GM19328 (cell line): ENCODE measurements at regions not wholly inside any gene's neighbourhood (a gene's known extent, or its start where the extent isn't known, plus 50 kb on each side); places are given as distances from the start of the nearest gene placed in this dataset.

Source experiments
- ATAC-seq: cut with Tn5 transposase; IDR thresholded peaks from one replicate; pipeline ENCODE4 v1.9.1; 2021; ENCODE audit warnings: mild to moderate bottlenecking, moderate library complexity; ENCODE audit not compliant: unreplicated experiment

GRCh38 chr22:47672526-47672925 is 910.1 kb downstream of the TBC1D22A start:
- no peak for ATAC-seq

- ATAC-seq: no peak
Measured at GRCh38 chr22:47665151-47665550, 902.7 kb downstream of the TBC1D22A start.

GRCh38 chr22:47663615-47664605 is 901.5 kb downstream of the TBC1D22A start:
- ATAC-seq: no peak

- ATAC-seq: no peak
Measured at GRCh38 chr22:47659467-47660223, 897.2 kb downstream of the TBC1D22A start.

- ATAC-seq: no peak
Measured at GRCh38 chr22:47658182-47658581, 895.7 kb downstream of the TBC1D22A start.

- no peak for ATAC-seq
Measured at GRCh38 chr22:47657224-47657623, 894.8 kb downstream of the TBC1D22A start.

GRCh38 chr22:47656806-47657205 is 894.4 kb downstream of the TBC1D22A start:
- ATAC-seq: no peak

GRCh38 chr22:47655930-47656329 is 893.5 kb downstream of the TBC1D22A start:
- ATAC-seq: no peak

- no peak for ATAC-seq
Measured at GRCh38 chr22:47654922-47655491, 892.6 kb downstream of the TBC1D22A start.

- ATAC-seq: no peak
Measured at GRCh38 chr22:47653921-47654320, 891.5 kb downstream of the TBC1D22A start.

- no peak for ATAC-seq
Measured at GRCh38 chr22:47651216-47651987, 889.0 kb downstream of the TBC1D22A start.

- no peak for ATAC-seq
Measured at GRCh38 chr22:47647720-47648119, 885.3 kb downstream of the TBC1D22A start.

GRCh38 chr22:47647181-47647580 is 884.7 kb downstream of the TBC1D22A start:
- no peak for ATAC-seq

GRCh38 chr22:47645923-47646322 is 883.5 kb downstream of the TBC1D22A start:
- no peak for ATAC-seq

- no peak for ATAC-seq
Measured at GRCh38 chr22:47645450-47645914, 883.0 kb downstream of the TBC1D22A start.

GRCh38 chr22:47634347-47634746 is 871.9 kb downstream of the TBC1D22A start:
- no peak for ATAC-seq

GRCh38 chr22:47633111-47633510 is 870.7 kb downstream of the TBC1D22A start:
- no peak for ATAC-seq

GRCh38 chr22:47632701-47633100 is 870.3 kb downstream of the TBC1D22A start:
- ATAC-seq: no peak

GRCh38 chr22:47631571-47632102 is 869.2 kb downstream of the TBC1D22A start:
- no peak for ATAC-seq
